H1 (cell line): ENCODE measurements at regions not wholly inside any gene's neighbourhood (a gene's known extent, or its start where the extent isn't known, plus 50 kb on each side); places are given as distances from the start of the nearest gene placed in this dataset.

Source experiments
- CHD2 ChIP-seq: IDR thresholded peaks from 2 replicates; pipeline ENCODE4 v1.6.1; 2012; ENCODE audit warnings: low read length, improper control_type of control experiment
- EP300 ChIP-seq, 2 experiments: IDR thresholded peaks; 1 replicate in 1 of 2; 2 replicates in 1 of 2; pipeline ENCODE4 v1.6.1; 2011 to 2012; ENCODE audit warnings: low read depth in 2 of 2, low read length in 2 of 2, mild to moderate bottlenecking in 2 of 2, borderline replicate concordance in 1 of 2, inconsistent platforms in 1 of 2, moderate library complexity in 1 of 2
- SRF ChIP-seq: IDR thresholded peaks from 2 replicates; pipeline ENCODE4 v1.6.1; 2011; ENCODE audit warnings: mild to moderate bottlenecking, low read depth, low read length, moderate library complexity
- TF ChIP-seq, protein P1 (sequence below), 3 experiments: IDR thresholded peaks; 1 replicate in 2 of 3; 2 replicates in 1 of 3; pipeline versions ENCODE4 v1.5.1 to v1.6.1; 2011; ENCODE audit warnings: low read length in 3 of 3, mild to moderate bottlenecking in 3 of 3, inconsistent platforms in 2 of 3, low read depth in 1 of 3, moderate library complexity in 1 of 3; ENCODE audit not compliant: insufficient read depth in 1 of 3; ENCODE audit errors: control extremely low read depth in 1 of 3
- TF ChIP-seq, protein P2 (sequence below): IDR thresholded peaks from 2 replicates; pipeline ENCODE4 v1.6.1; 2012; ENCODE audit warnings: inconsistent platforms

DNA sequence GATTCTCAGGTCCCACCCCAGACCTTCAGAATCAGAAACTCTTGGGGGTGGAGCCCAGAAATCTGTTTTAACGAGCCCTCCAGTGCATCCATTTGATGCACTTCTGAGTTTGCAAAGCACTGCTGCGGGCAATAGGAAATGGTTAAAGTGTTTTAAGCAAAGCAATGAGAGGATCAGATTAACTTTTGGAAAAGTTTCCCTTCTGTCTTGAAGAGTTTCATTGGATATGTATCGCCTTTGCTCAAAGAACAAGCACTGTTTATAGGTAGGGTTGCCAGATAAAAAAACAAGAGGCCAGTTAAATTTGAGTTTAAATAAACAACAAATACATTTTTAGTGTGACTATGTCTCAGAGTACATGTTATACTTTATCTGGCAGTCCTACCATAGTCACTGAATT, 226.0 kb downstream of the BMP7 start:
- TF ChIP-seq CHD2: no peak
- TF ChIP-seq, protein P1, sequence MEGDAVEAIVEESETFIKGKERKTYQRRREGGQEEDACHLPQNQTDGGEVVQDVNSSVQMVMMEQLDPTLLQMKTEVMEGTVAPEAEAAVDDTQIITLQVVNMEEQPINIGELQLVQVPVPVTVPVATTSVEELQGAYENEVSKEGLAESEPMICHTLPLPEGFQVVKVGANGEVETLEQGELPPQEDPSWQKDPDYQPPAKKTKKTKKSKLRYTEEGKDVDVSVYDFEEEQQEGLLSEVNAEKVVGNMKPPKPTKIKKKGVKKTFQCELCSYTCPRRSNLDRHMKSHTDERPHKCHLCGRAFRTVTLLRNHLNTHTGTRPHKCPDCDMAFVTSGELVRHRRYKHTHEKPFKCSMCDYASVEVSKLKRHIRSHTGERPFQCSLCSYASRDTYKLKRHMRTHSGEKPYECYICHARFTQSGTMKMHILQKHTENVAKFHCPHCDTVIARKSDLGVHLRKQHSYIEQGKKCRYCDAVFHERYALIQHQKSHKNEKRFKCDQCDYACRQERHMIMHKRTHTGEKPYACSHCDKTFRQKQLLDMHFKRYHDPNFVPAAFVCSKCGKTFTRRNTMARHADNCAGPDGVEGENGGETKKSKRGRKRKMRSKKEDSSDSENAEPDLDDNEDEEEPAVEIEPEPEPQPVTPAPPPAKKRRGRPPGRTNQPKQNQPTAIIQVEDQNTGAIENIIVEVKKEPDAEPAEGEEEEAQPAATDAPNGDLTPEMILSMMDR (IDR thresholded peaks at IDR 0.05; ENCODE audit: control extremely low read depth in 1 of 3, insufficient read depth in 1 of 3, low read depth in 1 of 3, low read length in 3 of 3): no peak
- TF ChIP-seq EP300 (IDR thresholded peaks at IDR 0.05; ENCODE audit: borderline replicate concordance in 1 of 2, low read depth in 2 of 2, low read length in 2 of 2): no peak
- TF ChIP-seq, protein P2, sequence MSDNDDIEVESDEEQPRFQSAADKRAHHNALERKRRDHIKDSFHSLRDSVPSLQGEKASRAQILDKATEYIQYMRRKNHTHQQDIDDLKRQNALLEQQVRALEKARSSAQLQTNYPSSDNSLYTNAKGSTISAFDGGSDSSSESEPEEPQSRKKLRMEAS: no peak
- no peak for TF ChIP-seq SRF
